Left hindlimb (tissue), 1 donor: ENCODE measurements at regions not wholly inside any gene's neighbourhood (a gene's known extent, or its start where the extent isn't known, plus 50 kb on each side); places are given as distances from the start of the nearest gene placed in this dataset.
"Not testable (repeated sequence)": the region's sequence is repeated elsewhere in the genome, so short reads cannot be mapped to it uniquely, and the experiment has no call there.

Source experiments
- DNase-seq: peaks from one replicate; pipeline ENCODE4 v3.0.0-alpha.2; 2018

DNA sequence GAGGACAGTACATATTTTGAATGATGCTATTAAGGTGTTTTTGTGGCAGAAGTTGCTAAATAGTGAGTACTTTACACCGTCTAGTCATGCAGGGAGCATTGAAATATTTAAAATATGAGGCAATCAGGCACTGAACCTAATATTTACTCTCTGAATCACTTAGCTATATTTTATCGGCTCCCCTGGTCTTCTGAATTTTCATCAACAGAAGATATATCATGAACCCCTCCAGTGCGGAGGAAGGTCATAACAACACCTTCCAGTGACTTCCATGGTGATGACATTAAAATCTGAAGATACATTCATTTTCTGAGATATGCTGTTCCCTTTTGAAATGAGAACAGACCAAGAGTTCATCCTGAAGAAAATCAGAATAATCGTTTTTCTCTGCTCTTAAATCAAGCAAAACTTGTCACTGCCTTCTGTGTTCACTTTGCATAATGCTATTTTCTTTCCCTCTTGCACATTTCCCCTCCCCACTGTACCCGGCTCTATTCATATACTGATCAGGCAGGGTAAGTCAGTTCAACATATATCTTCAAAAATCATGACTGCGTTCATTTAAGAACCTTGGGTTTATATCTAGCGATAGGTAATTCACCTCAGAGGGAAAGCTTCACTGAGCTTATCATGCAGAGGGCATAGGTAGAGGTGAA is 729.9 kb upstream of the GYPC start:
- DNase-seq, result no peak

DNA sequence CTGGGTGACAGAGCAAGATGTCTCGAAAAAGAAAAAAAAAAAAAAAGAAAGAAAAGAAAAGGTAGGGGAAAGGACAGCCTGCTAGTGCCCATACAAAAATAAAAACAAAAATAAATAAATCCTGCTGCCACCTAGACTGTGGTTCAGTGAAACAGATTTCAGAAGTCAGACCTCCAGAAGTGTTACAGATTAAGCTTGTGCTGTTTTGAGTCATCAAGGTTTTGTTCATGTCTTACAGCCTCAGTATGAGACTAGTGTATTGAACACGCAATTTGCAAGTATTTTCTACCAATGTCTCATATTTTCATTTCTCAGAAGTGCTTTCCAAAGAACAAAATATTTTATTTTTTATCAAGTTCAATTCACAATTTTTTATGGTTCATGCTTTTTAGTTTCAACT is 720.4 kb upstream of the GYPC start:
- no peak for DNase-seq

DNA sequence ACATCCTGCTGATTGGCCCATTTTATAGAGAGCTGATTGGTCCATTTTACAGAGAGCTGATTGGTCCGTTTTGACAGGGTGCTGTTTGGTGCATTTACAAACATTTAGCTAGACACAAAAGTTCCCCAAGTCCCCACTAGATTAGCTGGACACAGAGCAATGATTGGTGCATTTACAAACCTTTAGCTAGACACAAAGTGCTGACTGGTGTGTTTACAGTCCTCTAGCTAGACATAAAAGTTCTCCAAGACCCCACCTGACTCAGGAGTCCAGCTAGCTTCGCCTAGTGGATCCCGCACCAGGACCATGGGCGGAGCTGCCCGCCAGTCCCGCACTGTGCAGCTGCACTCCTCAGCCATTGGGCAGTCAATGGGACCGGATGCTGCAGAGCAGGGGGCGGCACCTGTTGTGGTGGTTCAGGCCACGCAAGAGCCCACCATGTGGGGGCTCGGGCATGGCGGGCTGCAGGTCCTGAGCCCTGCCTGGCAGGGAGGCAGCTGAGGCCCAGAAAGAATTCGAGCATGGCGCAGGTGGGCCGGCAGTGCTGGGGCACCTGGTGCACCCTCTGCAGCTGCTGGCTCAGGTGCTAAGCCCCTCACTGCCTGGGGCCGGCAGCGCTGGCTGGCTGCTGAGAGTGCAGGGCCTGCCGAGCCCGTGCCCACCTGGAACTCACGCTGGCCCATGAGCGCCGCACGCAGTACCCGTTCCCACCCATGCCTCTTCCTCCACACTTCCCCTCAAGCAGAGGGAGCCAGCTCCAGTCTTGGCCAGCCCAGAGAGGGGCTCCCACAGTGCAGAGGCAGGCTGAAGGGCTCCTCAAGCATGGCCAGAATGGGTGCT is 713.2 kb upstream of the GYPC start:
- DNase-seq, result no peak

DNA sequence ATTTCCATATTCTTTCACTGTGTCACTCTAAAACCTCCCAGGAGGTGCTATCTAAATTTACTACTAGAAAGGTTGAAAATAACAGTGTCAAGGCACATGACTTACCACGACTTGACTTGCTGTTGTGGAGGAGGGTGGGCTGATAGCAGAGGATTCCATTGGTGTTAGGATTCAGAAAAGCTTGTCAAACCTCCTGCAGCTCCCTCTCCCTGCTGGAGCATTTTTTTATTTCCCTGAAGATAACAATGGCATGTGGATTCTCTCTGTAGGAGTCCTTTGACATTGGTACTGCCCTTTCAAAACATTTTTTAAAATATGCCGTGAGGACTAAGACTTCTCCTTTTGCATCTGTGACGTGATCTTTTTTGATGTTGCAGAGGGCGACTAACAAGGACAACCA is 696.9 kb upstream of the GYPC start:
- no peak for DNase-seq

DNA sequence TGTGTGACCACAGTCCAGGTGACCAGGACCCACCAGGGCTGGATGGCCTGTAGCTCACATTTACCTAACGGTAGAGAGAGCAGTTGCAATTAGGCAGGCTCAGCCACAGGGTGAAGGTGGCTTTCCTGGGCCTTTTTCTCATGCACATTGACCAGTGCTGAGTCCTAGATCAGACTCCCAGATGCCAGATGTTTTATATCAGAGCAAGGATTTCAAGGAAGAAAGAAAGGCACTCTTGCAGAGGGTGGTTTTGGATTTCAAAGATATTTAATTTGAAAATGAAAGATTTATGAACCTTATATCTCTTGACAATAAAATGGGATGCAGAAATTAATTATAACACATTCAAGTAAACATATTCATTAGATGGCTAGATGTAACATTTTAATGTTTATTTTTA is 694.2 kb upstream of the GYPC start:
- no peak for DNase-seq

DNA sequence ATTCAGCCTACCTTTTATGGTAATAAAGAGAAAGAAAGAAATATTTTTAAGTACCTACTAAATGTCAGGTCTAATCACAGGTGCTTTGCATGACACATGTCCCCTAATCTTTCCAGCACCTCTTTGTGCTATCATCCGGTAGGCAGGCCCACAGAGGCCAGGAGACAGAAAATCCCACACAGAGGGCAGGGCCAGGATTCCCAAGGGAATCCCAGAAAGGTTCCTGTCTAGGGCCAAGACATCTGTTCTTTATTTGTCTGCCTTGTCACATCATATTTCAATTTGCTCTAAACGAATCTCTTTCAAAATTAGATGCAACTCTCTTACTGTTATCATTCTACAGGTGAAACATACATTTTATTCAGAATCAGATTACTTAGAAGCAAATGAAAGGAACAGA is 676.1 kb upstream of the GYPC start:
- no peak for DNase-seq

DNA sequence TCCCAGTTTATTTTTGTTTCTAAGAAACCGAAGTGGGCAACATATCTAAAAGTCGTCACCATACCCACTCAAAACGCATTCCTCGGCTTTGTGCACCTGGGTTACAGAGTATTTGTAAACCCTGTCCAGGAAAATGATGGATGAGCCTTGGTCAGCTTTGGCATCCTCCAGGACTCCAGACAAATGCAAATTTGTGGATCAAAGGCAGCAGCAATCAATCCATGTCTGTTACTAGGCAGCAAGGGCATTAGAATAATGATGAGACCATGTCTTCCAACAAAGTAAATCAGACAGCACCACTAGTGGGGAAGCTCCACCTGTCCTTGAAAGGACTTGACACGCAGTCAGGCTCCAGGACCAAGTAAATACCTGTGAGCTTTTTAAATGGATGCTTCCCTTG is 672.6 kb upstream of the GYPC start:
- DNase-seq, result no peak

DNA sequence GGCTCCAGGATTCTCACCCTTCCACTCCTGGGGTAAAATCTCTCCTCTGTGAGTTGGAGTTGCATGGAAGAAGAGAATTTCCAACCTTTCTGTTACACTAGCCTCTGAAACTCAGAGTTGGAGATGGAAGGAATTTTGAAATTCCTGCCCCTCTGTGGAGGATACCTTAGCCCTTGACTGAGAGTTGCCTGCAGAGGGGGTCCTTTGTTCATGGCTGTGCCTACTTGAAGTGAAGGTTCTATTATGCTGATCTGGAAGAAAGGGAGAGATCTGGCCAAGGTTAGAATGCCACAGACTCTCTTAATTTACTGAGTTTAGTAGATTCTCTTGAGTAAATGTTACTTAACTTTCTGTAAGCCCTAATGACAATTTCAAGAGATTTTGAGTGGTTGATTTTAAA is 626.6 kb upstream of the GYPC start:
- no peak for DNase-seq

DNA sequence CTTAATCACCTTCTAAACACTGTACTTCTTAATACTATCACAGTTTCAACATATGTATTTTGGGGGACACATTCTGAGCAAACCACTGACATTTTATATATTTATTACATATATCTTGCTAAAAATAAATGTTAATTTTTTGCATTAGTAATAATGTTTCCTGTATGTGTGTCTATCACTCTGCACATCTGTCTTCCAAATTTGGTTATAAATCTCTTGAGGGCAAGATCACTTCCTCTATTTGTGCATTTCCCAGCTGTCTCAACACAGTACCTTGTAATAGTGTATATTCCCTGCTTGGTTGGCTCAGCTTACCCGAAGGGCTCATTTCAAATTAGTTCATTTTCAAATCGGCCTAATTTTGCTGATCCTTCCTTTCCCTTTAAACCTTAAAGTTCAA is 617.1 kb upstream of the GYPC start:
- no peak for DNase-seq

DNA sequence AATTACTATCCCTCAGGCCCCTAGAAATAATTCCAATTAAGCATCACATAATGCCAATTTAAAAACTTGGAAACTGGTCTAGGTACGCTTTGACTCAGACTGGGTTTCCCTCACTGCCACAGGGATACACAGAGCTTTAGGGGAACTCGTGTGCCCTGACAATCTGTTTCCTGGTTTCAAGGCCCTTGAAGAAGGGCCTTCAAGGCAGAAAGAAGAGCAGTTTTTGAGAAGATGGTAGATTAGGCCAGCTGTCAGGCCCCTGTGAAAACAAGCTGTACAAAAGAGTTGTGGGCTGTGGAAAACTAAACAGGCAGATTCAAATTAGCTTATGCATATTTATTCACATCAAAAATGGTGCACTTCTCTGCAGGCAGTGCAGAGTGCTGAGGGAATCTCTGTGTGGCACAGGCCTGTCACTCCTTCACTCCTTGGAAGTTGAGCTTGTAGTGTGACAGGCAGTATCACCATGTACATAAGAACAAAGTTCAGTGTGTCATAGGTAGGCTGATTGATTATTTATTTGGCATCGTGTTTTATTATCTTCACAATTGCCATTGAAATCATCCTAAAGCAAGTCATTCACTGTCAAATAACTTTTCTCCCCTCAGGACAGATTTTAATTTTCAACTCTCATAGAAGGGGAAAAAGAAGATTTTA is 614.4 kb upstream of the GYPC start:
- no peak for DNase-seq

DNA sequence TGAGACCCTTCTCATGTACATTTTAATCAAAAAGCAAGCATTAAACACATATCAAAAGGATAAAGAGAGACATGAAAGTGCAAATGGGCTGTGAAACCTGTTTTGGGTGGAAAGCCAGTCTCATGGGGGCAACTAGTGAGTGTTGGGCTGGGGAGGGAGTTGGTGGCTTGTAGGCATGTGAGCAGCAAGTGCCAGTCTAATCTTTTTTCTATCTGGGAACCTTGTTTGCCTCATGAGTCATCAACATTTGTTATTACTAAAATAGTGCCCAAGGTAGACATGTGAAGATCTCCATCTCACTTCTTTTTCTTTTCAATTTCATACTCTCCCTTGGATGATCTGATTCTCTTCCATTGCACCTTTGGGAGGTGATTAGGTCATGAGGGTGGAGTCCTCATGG is 613.9 kb upstream of the GYPC start:
- DNase-seq, result no peak

DNA sequence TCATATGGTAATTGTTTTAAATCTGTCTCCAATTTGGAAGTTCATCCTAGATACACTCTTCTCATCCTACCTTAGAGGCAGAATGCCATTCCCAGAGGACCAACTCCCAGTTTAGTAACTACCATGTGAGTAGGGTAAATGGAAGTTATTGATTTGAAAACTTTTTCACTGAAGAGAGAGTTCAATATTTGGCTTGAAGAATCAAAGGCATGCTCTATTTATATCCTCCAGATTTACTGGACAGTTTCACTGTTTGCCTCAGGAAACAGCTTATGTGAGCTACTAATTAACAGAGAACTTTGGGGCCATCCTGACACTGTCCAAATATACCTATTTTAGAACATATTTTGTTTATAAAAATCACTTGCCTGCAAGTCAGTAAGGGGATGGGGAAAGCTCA is 607.2 kb upstream of the GYPC start:
- DNase-seq, result no peak

DNA sequence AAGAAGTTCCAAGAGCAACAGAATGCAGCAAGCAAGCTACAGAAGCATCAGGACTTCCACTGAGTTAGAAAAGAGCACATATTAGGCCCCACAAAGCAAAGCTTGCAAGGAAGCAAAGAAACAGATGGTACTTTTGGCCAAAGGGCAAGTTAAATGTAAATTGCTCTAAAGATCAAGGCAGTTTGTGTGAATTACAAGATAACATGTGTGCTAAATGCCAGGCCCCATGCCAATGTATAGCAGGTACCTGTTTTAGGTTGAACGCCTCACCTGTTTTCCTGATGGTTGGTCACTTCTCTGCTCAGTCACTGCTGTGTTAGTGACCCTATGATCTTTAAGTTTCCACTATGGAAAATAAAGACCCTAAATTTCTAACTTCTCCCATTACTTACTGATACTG is 606.5 kb upstream of the GYPC start:
- no peak for DNase-seq

DNA sequence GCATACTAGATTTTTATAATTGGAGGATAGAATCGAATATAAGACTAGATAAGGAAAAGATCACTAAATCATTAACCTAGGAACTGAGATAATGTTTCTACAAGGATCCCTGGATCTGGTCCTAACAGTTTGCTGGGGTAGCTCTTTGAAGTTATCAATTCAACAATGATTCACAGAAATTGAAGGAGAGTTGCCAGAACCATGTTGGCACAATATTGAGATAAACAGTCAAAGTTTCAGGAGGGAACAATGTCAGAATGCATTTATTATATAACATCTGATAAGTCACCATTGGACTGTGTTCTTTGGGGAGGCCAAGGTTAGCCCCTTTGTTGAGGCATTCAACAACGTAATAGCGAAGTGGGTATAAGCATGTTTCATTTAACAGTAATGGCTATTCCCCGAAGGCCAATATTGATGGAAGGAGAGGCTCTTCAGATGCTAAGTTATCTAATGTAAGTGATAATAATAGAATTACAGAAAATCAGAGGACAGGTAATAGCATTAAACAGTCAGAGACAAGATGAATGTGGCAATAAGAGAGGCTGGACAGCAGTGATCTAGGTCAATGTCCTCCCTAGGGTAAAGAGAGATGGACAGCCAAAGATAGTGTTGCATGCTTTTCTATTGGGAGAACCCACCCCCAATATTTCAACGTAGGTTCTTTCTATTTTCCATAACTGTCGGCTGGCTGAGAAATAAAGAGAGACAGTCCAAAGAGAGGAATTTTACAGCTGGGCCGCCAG is 604.8 kb upstream of the GYPC start:
- DNase-seq, result no peak

DNA sequence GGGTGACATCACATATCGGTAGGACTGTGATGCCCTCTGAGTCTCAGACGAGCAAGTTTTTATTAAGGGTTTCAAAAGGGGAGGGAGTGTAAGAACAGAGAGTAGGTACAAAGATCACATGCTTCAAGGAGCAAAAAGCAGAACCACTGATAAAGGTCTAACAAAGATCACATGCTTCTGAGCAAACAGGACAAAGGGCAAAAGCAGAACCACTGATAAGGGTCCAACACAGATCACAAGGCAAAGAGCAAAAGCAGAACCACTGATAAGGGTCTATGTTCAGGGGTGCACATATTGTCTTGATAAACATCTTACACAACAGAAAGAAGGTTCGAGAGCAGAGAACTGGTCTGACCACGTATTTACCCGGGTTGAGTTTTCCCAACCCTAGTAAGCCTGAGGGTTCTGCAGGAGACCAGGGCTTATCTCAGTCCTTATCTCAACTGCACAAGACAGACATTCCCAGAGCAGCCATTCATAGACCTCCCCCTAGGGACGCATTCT is 604.2 kb upstream of the GYPC start:
- DNase-seq, result not testable (repeated sequence)

DNA sequence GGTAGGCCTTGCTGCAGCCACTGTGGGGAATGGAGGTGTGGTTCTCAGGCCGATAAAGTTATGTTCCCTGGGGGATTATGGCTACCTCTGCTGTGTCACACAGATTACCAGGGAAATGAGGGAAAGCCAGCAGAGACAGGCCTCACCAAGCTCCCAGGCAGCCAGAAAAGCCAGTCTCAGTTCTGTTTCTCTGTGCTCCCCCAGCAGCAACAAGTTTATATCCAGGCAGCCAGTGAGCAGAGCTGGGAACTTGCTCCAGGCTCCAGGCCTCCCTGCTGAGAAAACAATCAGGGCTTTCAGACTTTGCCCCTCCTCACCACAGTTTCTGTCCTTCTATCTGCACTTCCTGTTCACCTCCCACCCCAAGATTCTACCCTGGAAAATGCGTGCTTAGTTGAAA is 596.6 kb upstream of the GYPC start:
- DNase-seq, result no peak

DNA sequence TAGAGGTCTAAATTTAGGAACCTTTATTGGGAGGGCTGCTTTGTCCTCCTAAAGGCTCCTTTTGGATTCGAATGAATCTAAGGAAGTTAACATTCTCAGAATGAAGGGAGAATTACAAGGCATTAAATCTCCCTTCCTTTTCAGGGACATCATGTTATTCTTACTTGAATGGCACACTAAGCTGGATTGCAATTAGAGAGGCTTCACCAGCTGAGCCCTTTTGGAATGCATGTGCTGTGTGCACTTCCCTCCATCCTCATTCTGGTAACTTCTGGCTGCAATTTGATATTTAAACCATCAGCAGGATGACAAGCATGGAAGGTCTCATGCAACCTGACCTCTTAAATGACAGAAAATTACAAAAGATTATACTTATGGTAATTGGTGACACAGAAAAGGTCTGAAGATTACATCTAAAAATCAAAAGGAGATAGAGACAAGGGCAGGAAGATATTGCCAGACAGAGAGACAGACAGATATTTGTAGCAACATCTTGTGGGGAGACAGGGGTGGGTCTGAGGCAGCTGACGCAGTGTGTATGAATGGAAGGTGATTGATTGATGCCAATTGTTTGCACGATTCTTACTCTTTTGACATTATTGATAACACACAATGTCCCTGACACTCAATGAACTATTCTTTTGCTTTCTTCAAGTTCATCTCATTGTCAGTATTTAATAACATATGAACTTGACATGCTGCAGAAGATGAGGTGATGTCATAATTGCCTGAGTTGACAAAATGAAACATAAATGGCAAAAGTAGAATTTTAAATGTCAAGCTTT is 570.8 kb upstream of the GYPC start:
- no peak for DNase-seq

DNA sequence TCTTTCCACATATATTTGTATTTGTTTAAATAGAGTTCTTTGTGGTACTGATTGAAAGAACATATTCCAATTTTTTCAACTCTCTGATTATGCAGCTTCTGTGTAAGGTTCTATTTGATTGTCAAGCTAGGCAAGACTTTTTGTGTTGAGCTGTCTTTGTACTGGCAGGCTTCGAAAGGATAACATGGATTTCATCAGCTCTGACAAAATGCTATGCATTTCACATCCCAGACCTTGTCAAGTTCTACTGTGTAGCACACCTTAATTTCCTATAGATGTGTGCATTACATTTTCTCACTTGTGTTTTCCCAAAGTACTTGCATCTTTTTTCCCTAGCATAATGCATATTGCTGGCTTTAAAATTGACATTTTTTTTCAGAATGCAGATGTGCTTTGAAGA is 555.0 kb upstream of the GYPC start:
- DNase-seq, result no peak

DNA sequence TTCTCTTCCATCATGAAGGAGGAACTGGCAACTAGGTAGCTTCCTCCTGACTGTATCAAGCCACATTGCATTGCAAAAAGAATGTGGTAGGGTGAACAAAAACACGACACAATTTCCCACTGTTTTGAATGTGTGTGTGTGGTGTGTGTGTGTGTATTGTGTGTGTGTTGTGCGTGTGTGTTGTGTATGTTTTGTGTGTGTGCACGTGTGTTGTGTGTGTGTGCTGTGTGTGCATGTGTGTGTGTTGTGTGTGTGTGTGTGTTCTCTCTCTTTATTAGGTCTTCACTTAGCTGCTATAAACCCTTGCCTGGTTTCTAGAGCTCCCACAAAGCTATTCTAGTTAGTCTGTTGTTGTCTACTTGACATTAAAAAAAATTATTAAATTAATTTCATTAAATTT is 550.0 kb upstream of the GYPC start:
- no peak for DNase-seq

DNA sequence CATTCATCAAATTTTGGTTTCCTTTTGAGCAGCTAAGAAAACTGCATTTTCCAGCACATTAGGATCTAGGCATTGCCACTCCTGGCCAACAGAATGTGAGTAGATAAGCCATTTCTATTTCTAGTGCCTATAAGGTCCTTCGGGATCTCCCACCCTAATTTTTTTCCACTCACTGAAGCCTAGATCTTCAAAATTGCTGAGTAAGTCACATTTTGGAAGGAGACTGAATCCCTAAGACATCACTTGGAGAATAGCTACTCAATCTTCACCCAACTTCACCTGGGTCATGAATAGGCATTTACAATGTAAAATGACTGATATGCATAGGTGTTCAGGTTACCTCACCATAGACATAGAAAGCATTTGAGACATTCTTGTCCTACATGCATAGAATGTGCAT is 548.1 kb upstream of the GYPC start:
- no peak for DNase-seq

DNA sequence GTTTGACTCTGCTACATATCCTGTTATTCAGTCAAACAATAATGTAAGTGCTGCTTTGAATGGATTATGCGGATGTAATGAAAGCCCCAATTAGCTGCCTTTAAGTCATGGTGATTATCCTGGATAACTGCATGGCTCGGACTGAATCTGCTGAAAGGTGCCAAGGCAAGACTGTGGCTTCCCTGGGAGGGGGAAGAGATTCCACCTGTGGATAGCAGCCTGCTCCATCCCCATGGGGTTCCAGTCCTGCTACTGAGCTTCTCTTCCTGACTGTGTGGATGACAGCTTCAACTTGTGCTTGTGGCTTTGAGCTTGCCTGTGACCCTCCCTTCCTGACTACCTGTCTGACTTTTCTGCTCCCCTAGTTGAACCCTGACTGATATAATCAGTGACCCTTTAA is 540.0 kb upstream of the GYPC start:
- DNase-seq, result no peak

DNA sequence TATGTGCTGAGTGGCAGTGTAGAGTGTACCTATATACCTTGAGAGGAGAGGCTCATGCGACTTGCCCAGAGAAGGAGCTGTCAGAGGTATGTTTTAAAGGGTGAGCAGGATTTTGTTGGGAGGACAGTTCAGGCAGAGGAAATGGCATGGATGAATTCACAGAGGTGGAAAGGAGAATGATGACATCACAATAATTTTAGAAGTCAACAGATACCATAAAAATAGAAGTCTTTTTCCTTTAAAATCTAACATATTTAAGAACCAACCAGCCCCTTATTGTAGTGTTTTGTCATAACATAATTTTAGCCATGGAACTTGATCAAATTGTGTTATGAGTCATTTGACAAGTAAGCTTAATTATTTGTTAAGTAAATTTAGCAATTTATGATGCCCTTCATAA is 538.1 kb upstream of the GYPC start:
- no peak for DNase-seq

DNA sequence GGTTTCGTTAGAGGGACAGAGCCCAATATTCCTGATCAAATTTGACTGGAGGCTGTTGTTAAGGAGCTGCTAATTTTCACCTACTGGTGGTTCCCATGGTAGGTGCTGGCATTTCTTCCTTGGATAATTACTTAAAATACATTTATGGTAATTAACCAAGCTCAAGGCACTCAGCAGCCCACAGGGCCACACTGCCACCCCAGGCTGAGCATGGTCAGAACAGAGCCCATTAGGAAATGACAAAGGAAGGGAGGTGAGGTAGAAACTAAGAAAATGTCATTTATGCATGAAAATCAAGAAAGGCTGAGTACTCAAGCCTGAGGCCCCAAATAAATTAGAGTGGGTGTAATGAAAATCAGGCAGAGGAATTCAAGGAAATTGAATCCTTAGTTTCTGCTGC is 510.2 kb upstream of the GYPC start:
- no peak for DNase-seq
